ENCODE measurements at regions not wholly inside any gene's neighbourhood (a gene's known extent, or its start where the extent isn't known, plus 50 kb on each side); places are given as distances from the start of the nearest gene placed in this dataset.

- no peak overlapping the region for H3K4me3 ChIP-seq
- DNase-seq: no peak
- WGBS, 2 donors (ENCODE audit: low coverage in 1 of 2): 38 to 51% methylated on average over 2 of the region's 2 CpGs
- in situ Hi-C loops (cut with MboI; ENCODE audit: low pct_ligation_motif_present in 1 of 4, low pct_unique_long_range_greater_than_20kb in 1 of 4, low sequenced_read_pairs in 3 of 4) (no loop called here), intact Hi-C loops (cut with DNase I; ENCODE audit: low total_unique reads) (loop anchor here (2.0 to 10.0 kb wide), 2 partner anchors 74 to 666 kb away; partner anchors contain the start of gene ZNF608)
- peaks cover 32 to 60% (median 53%) of the 10 kb centered on the region in 4 donors for H3K4me1 ChIP-seq
- no peaks in the 10 kb centered on the region for H3K9me3 ChIP-seq
- H3K27me3 ChIP-seq: no peaks in the 10 kb centered on the region
- TF ChIP-seq CTCF (IDR thresholded peaks at IDR 0.05) (no peak), POLR2A (IDR thresholded peaks at IDR 0.05) (no peak), EP300 (IDR thresholded peaks at IDR 0.05; ENCODE audit: low read depth) (no peak), POLR2AphosphoS5 (IDR thresholded peaks at IDR 0.05) (no peak)
- H3K36me3 ChIP-seq: no peaks in the 10 kb centered on the region
- H3K27ac ChIP-seq: peak overlapping the region; percentile 70 to 82 (median 74)
These were observed 664.2 kb upstream of the ZNF608 start for GRCh38 chr5:125410537-125411070.

- Histone ChIP-seq H3K9me3 (no peaks in the 10 kb centered on the region), H3K36me3 (no peaks in the 10 kb centered on the region), H3K27me3 (no peaks in the 10 kb centered on the region), H3K27ac (peak overlapping the region; percentile 70 to 82 (median 74)), H3K4me1 (peaks cover 32 to 60% (median 53%) of the 10 kb centered on the region in 4 donors), H3K4me3 (no peak overlapping the region)
- WGBS, 2 donors (ENCODE audit: low coverage in 1 of 2): 17 to 20% methylated on average over 3 to 4 of the region's 4 CpGs
- no peak for TF ChIP-seq POLR2AphosphoS5 (IDR thresholded peaks at IDR 0.05)
- no peak for TF ChIP-seq EP300 (IDR thresholded peaks at IDR 0.05; ENCODE audit: low read depth)
- no peak for TF ChIP-seq CTCF (IDR thresholded peaks at IDR 0.05)
- TF ChIP-seq POLR2A (IDR thresholded peaks at IDR 0.05): no peak
- intact Hi-C loops (cut with DNase I; ENCODE audit: low total_unique reads) (loop anchor here (2.0 to 10.0 kb wide), 2 partner anchors 74 to 666 kb away; partner anchors contain the start of gene ZNF608), in situ Hi-C loops (cut with MboI; ENCODE audit: low pct_ligation_motif_present in 1 of 4, low pct_unique_long_range_greater_than_20kb in 1 of 4, low sequenced_read_pairs in 3 of 4) (no loop called here)
- peak; percentile 33 for DNase-seq
These were observed 664.8 kb upstream of the ZNF608 start for GRCh38 chr5:125411071-125411743.

- Histone ChIP-seq H3K4me1 (peaks cover 32 to 60% (median 53%) of the 10 kb centered on the region in 4 donors), H3K9me3 (no peaks in the 10 kb centered on the region), H3K4me3 (no peak overlapping the region), H3K27ac (peak overlapping the region; percentile 70 to 82 (median 74)), H3K27me3 (no peaks in the 10 kb centered on the region), H3K36me3 (no peaks in the 10 kb centered on the region)
- peak; percentile 36 for DNase-seq
- intact Hi-C loops (cut with DNase I; ENCODE audit: low total_unique reads) (loop anchor here (2.0 to 10.0 kb wide), 2 partner anchors 73 to 667 kb away; partner anchors contain the start of gene ZNF608), in situ Hi-C loops (cut with MboI; ENCODE audit: low pct_ligation_motif_present in 1 of 4, low pct_unique_long_range_greater_than_20kb in 1 of 4, low sequenced_read_pairs in 3 of 4) (no loop called here)
- no peak for TF ChIP-seq POLR2AphosphoS5 (IDR thresholded peaks at IDR 0.05)
- no peak for TF ChIP-seq CTCF (IDR thresholded peaks at IDR 0.05)
- TF ChIP-seq EP300 (IDR thresholded peaks at IDR 0.05; ENCODE audit: low read depth): no peak
- no peak for TF ChIP-seq POLR2A (IDR thresholded peaks at IDR 0.05)
- 25 to 35% methylated on average over 13 to 16 of the region's 16 CpGs for WGBS, 2 donors (ENCODE audit: low coverage in 1 of 2)
These were observed 665.5 kb upstream of the ZNF608 start for GRCh38 chr5:125411744-125412560.
